Loucy (cell line): ENCODE measurements at regions not wholly inside any gene's neighbourhood (a gene's known extent, or its start where the extent isn't known, plus 50 kb on each side); places are given as distances from the start of the nearest gene placed in this dataset.
"Not testable (repeated sequence)": the region's sequence is repeated elsewhere in the genome, so short reads cannot be mapped to it uniquely, and the experiment has no call there.

ENCODE experiments used
- EZH2phosphoT487 ChIP-seq: fragments of 200-600 bp; IDR thresholded peaks from 2 replicates; pipeline ENCODE4 v1.6.1; 2018; ENCODE audit warnings: antibody characterized with exemption, mild to moderate bottlenecking, moderate library complexity, borderline replicate concordance
- TF ChIP-seq, protein P1 (sequence below): fragments of 200-600 bp; sonication (generic); conservative IDR thresholded peaks from 2 replicates; pipeline ENCODE4 v1.5.1; 2014; ENCODE audit warnings: mild to moderate bottlenecking, antibody characterized with exemption, low read length

DNA sequence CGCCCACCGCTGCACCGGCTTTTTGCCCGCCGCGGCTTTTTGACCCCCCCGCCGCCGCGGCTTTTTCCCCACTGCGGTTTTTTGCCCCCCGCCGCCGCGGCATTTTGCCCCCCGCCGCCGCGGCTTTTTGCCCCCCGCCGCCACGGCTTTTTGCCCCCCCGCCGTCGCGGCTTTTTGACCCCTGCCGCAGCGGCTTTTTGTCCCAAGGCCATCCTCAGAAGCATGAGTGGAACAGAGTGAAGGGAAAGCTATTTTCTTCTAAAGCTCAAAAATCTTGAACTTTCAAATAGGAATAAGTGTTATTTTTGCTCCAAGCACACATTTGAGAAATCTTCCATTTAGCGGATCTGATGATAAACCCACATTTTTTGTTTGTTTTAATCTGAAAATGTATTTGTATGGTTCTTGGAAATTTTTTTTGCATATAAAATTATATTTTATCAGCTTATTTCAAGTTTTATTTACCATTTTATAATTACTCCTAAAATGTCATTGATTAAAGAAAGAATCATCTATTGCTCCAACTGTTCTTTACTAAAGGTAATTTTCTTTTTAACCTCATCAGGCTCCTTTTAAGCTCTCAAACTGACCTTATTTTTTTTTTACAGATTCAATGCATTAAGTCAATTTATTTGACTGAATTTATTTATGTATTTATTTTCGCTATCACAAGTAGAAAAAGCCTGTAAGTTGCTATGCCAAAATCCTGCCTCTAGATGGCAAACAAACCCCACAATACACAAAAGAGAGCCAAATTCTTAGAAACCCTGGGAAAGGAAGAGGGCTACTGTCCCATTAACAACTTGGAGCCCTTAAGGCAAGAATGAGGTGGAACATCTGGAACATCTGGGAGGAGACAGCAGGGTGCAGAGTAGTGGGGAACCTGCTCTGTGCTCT is 460.3 kb downstream of the ZNF33B start:
- TF ChIP-seq, protein P1, sequence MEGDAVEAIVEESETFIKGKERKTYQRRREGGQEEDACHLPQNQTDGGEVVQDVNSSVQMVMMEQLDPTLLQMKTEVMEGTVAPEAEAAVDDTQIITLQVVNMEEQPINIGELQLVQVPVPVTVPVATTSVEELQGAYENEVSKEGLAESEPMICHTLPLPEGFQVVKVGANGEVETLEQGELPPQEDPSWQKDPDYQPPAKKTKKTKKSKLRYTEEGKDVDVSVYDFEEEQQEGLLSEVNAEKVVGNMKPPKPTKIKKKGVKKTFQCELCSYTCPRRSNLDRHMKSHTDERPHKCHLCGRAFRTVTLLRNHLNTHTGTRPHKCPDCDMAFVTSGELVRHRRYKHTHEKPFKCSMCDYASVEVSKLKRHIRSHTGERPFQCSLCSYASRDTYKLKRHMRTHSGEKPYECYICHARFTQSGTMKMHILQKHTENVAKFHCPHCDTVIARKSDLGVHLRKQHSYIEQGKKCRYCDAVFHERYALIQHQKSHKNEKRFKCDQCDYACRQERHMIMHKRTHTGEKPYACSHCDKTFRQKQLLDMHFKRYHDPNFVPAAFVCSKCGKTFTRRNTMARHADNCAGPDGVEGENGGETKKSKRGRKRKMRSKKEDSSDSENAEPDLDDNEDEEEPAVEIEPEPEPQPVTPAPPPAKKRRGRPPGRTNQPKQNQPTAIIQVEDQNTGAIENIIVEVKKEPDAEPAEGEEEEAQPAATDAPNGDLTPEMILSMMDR, result peak; percentile 25; the same call in 1 of the 2 replicates
- TF ChIP-seq EZH2phosphoT487, result not testable (repeated sequence)
